ENCODE measurements at regions not wholly inside any gene's neighbourhood (a gene's known extent, or its start where the extent isn't known, plus 50 kb on each side); places are given as distances from the start of the nearest gene placed in this dataset.

DNA sequence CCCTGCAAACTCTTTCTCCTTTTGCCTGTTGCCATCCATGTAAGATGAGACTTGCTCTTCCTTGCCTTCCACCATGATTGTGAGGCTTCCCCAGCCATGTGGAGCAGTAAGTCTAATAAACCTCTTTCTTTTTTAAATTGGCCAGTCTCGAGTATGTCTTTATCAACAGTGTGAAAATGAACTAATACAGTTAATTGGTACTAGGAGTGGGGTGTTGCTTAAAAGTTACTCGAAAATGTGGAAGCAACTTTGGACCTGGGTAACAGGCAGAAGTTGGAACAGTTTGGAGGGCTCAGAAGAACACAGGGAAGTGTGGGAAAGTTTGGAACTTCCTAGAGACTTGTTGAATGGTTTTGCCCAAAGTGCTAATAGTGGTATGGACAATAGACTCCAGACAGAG, 359.2 kb upstream of the KHDRBS2 start:
- TF ChIP-seq, protein P1, sequence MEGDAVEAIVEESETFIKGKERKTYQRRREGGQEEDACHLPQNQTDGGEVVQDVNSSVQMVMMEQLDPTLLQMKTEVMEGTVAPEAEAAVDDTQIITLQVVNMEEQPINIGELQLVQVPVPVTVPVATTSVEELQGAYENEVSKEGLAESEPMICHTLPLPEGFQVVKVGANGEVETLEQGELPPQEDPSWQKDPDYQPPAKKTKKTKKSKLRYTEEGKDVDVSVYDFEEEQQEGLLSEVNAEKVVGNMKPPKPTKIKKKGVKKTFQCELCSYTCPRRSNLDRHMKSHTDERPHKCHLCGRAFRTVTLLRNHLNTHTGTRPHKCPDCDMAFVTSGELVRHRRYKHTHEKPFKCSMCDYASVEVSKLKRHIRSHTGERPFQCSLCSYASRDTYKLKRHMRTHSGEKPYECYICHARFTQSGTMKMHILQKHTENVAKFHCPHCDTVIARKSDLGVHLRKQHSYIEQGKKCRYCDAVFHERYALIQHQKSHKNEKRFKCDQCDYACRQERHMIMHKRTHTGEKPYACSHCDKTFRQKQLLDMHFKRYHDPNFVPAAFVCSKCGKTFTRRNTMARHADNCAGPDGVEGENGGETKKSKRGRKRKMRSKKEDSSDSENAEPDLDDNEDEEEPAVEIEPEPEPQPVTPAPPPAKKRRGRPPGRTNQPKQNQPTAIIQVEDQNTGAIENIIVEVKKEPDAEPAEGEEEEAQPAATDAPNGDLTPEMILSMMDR (conservative IDR thresholded peaks at IDR 0.05; ENCODE audit: low read depth, low read length): no peak
- no peak for TF ChIP-seq EZH2 (IDR thresholded peaks at IDR 0.05; ENCODE audit: borderline replicate concordance, low read depth, low read length, poor library complexity, severe bottlenecking)

All from A673 (cell line).